OCI-LY3 (cell line): ENCODE measurements at regions not wholly inside any gene's neighbourhood (a gene's known extent, or its start where the extent isn't known, plus 50 kb on each side); places are given as distances from the start of the nearest gene placed in this dataset.

Experiments
- EZH2phosphoT487 ChIP-seq: fragments of 200-600 bp; shearing (Covaris generic); IDR thresholded peaks from 2 replicates; pipeline ENCODE4 v1.6.1; 2018; ENCODE audit warnings: antibody characterized with exemption, mixed run types, low read depth
- TF ChIP-seq, protein P1 (sequence below): fragments of 200-600, 300-600 bp; sonication (generic); IDR thresholded peaks from 2 replicates; pipeline ENCODE4 v1.5.1; 2014; ENCODE audit warnings: antibody characterized with exemption, low read length, low read depth

GRCh38 chr10:61153771-61154170 is 209.8 kb upstream of the RHOBTB1 start:
- TF ChIP-seq, protein P1, sequence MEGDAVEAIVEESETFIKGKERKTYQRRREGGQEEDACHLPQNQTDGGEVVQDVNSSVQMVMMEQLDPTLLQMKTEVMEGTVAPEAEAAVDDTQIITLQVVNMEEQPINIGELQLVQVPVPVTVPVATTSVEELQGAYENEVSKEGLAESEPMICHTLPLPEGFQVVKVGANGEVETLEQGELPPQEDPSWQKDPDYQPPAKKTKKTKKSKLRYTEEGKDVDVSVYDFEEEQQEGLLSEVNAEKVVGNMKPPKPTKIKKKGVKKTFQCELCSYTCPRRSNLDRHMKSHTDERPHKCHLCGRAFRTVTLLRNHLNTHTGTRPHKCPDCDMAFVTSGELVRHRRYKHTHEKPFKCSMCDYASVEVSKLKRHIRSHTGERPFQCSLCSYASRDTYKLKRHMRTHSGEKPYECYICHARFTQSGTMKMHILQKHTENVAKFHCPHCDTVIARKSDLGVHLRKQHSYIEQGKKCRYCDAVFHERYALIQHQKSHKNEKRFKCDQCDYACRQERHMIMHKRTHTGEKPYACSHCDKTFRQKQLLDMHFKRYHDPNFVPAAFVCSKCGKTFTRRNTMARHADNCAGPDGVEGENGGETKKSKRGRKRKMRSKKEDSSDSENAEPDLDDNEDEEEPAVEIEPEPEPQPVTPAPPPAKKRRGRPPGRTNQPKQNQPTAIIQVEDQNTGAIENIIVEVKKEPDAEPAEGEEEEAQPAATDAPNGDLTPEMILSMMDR = no peak
- TF ChIP-seq EZH2phosphoT487 = no peak
